GM23338 (cell line): ENCODE measurements at regions not wholly inside any gene's neighbourhood (a gene's known extent, or its start where the extent isn't known, plus 50 kb on each side); places are given as distances from the start of the nearest gene placed in this dataset.

Source experiments
- ATAC-seq: fragments of 200-7000 bp; cut with Tn5 transposase; 3 replicates; pipeline ENCODE4 v1.9.1; 2020
- DNase-seq: peaks from one replicate; pipeline ENCODE4 v3.0.0-alpha.2; 2015; ENCODE audit warnings: low spot score
- H2AFZ ChIP-seq: fragments of 200-600 bp; sonication (generic); 2 replicates; pipeline ENCODE4 v1.8.0; 2016; ENCODE audit warnings: antibody characterized with exemption, mild to moderate bottlenecking, moderate library complexity
- H3F3A ChIP-seq: fragments of 200-600 bp; sonication (generic); replicated peaks from 2 replicates; pipeline ENCODE4 v1.8.0; 2017; ENCODE audit warnings: antibody characterized with exemption, mixed run types, low read depth
- H3K27ac ChIP-seq: fragments of 200-600 bp; sonication (generic); 2 replicates; pipeline ENCODE4 v1.6.1; 2016; ENCODE audit warnings: low read depth
- H3K27me3 ChIP-seq: fragments of 200-600 bp; sonication (generic); 2 replicates; pipeline ENCODE4 v1.8.0; 2016; ENCODE audit warnings: mild to moderate bottlenecking, mixed run types, moderate library complexity; ENCODE audit not compliant: insufficient read depth
- H3K36me3 ChIP-seq: fragments of 200-600 bp; sonication (generic); 2 replicates; pipeline ENCODE4 v1.8.0; 2016; ENCODE audit warnings: mild to moderate bottlenecking; ENCODE audit not compliant: insufficient read depth
- H3K4me1 ChIP-seq: fragments of 200-600 bp; sonication (generic); 2 replicates; pipeline ENCODE4 v1.8.0; 2016; ENCODE audit warnings: mild to moderate bottlenecking, moderate library complexity; ENCODE audit not compliant: insufficient read depth
- H3K4me2 ChIP-seq: fragments of 200-600 bp; sonication (generic); 2 replicates; pipeline ENCODE4 v1.7.1; 2017; ENCODE audit warnings: mixed run types
- H3K4me3 ChIP-seq: fragments of 200-600 bp; sonication (generic); 2 replicates; pipeline ENCODE4 v1.6.1; 2016; ENCODE audit warnings: mixed run types
- H3K79me2 ChIP-seq: fragments of 200-600 bp; sonication (generic); replicated peaks from 2 replicates; pipeline ENCODE4 v1.8.0; 2017; ENCODE audit warnings: mild to moderate bottlenecking; ENCODE audit not compliant: insufficient read depth
- H3K9me2 ChIP-seq: fragments of 200-600 bp; sonication (generic); 2 replicates; pipeline ENCODE4 v1.8.0; 2017; ENCODE audit not compliant: insufficient read depth
- H4K20me1 ChIP-seq: fragments of 200-600 bp; sonication (generic); replicated peaks from 2 replicates; pipeline ENCODE4 v1.8.0; 2017; ENCODE audit warnings: mild to moderate bottlenecking; ENCODE audit not compliant: insufficient read depth
- H3K27ac Mint-ChIP-seq: 2 replicates; pipeline ENCODE4 v1.8.0; 2020; ENCODE audit warnings: inconsistent platforms, mild to moderate bottlenecking, moderate library complexity, mixed read lengths
- H3K27me3 Mint-ChIP-seq: 3 replicates; pipeline ENCODE4 v1.8.0; 2022; ENCODE audit warnings: low read depth, mild to moderate bottlenecking, moderate library complexity, mixed read lengths, inconsistent platforms; ENCODE audit not compliant: insufficient read depth, poor library complexity
- H3K36me3 Mint-ChIP-seq: 3 replicates; pipeline ENCODE4 v1.8.0; 2021; ENCODE audit warnings: low read depth, mild to moderate bottlenecking, inconsistent platforms, moderate library complexity, mixed read lengths
- H3K4me1 Mint-ChIP-seq: 3 replicates; pipeline ENCODE4 v1.8.0; 2020; ENCODE audit warnings: mild to moderate bottlenecking, inconsistent platforms, mixed read lengths
- H3K4me3 Mint-ChIP-seq: 3 replicates; pipeline ENCODE4 v1.8.0; 2021; ENCODE audit warnings: moderate library complexity, mild to moderate bottlenecking, inconsistent platforms, mixed read lengths
- H3K9me3 Mint-ChIP-seq: 3 replicates; pipeline ENCODE4 v1.8.0; 2020; ENCODE audit warnings: moderate library complexity, mild to moderate bottlenecking, inconsistent platforms, mixed read lengths
- CREB1 ChIP-seq: fragments of 250-450 bp; sonication (Bioruptor Pico); IDR thresholded peaks from 2 replicates; pipeline ENCODE4 v1.5.0; 2020; ENCODE audit warnings: low read depth, mild to moderate bottlenecking, moderate library complexity
- EZH2 ChIP-seq: fragments of 200-600 bp; sonication (generic); IDR thresholded peaks from one replicate; pipeline ENCODE4 v1.8.0; 2017; ENCODE audit warnings: antibody characterized with exemption, mild to moderate bottlenecking, low read depth; ENCODE audit not compliant: unreplicated experiment
- JUNB ChIP-seq: IDR thresholded peaks from one replicate; pipeline ENCODE4 v1.6.1; 2016; ENCODE audit warnings: antibody characterized with exemption; ENCODE audit not compliant: unreplicated experiment
- NANOG ChIP-seq: IDR thresholded peaks from 2 replicates; pipeline ENCODE4 v1.6.1; 2016; ENCODE audit warnings: antibody characterized with exemption, borderline replicate concordance
- ZNF114 ChIP-seq: fragments of 250-450 bp; sonication (Bioruptor Pico); IDR thresholded peaks from 2 replicates; pipeline ENCODE4 v1.5.0; 2020; ENCODE audit warnings: mild to moderate bottlenecking, moderate library complexity
- ZNF331 ChIP-seq: fragments of 250-450 bp; sonication (Bioruptor Pico); IDR thresholded peaks from 2 replicates; pipeline ENCODE4 v1.5.0; 2020; ENCODE audit warnings: low read depth, mild to moderate bottlenecking, moderate library complexity
- TF ChIP-seq, protein P1 (sequence below): IDR thresholded peaks from 2 replicates; pipeline ENCODE4 v1.6.1; 2016; ENCODE audit warnings: antibody characterized with exemption
- TF ChIP-seq, protein P2 (sequence below): fragments of 250-450 bp; sonication (Bioruptor Pico); IDR thresholded peaks from 2 replicates; pipeline ENCODE4 v1.5.0; 2020; ENCODE audit warnings: mild to moderate bottlenecking, moderate library complexity

DNA sequence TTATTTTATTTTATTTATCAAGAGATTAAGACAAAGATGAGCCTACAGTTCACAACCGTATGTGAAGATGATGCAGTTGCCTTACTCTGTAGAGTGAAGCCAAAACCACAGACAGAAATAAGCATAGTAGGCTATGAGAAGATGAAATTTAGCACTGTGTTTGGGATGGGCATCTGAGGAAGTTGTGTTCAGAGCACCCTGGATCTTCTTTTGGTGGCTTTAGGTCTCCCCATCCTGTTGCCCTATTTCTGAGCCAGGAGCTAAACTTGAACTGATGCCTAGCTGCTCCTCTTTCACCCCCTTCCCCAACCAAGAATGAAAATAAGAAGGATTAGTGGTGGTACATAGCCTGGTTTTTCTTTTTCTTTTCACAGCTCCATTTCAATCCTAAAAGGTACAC, 328.1 kb upstream of the TBL1XR1 start:
- Histone ChIP-seq H3F3A (no peaks in the 10 kb centered on the region), H3K36me3 (no peaks in the 10 kb centered on the region), H3K9me2 (no peaks in the 10 kb centered on the region), H3K4me1 (peaks cover 8% of the 10 kb centered on the region), H3K4me3 (no peak overlapping the region), H3K27ac (no peak overlapping the region), H3K4me2 (no peak overlapping the region), H2AFZ (no peak overlapping the region), H3K79me2 (no peaks in the 10 kb centered on the region), H3K27me3 (no peaks in the 10 kb centered on the region), H4K20me1 (no peaks in the 10 kb centered on the region)
- Mint-ChIP-seq H3K36me3 (no peaks in the 10 kb centered on the region), H3K4me3 (no peak overlapping the region), H3K27ac (no peak overlapping the region), H3K27me3 (no peaks in the 10 kb centered on the region), H3K9me3 (no peaks in the 10 kb centered on the region; the same call in 2 of the 3 replicates), H3K4me1 (peaks cover 14% of the 10 kb centered on the region; the same call in 2 of the 3 replicates)
- DNase-seq (no peak), ATAC-seq (no peak)
- TF ChIP-seq, protein P1, sequence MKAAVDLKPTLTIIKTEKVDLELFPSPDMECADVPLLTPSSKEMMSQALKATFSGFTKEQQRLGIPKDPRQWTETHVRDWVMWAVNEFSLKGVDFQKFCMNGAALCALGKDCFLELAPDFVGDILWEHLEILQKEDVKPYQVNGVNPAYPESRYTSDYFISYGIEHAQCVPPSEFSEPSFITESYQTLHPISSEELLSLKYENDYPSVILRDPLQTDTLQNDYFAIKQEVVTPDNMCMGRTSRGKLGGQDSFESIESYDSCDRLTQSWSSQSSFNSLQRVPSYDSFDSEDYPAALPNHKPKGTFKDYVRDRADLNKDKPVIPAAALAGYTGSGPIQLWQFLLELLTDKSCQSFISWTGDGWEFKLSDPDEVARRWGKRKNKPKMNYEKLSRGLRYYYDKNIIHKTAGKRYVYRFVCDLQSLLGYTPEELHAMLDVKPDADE, result no peak
- TF ChIP-seq EZH2 (no peak), NANOG (no peak), JUNB (no peak), ZNF331 (no peak), CREB1 (CRISPR knock-in tag) (no peak), ZNF114 (CRISPR knock-in tag) (no peak)
- TF ChIP-seq, protein P2, sequence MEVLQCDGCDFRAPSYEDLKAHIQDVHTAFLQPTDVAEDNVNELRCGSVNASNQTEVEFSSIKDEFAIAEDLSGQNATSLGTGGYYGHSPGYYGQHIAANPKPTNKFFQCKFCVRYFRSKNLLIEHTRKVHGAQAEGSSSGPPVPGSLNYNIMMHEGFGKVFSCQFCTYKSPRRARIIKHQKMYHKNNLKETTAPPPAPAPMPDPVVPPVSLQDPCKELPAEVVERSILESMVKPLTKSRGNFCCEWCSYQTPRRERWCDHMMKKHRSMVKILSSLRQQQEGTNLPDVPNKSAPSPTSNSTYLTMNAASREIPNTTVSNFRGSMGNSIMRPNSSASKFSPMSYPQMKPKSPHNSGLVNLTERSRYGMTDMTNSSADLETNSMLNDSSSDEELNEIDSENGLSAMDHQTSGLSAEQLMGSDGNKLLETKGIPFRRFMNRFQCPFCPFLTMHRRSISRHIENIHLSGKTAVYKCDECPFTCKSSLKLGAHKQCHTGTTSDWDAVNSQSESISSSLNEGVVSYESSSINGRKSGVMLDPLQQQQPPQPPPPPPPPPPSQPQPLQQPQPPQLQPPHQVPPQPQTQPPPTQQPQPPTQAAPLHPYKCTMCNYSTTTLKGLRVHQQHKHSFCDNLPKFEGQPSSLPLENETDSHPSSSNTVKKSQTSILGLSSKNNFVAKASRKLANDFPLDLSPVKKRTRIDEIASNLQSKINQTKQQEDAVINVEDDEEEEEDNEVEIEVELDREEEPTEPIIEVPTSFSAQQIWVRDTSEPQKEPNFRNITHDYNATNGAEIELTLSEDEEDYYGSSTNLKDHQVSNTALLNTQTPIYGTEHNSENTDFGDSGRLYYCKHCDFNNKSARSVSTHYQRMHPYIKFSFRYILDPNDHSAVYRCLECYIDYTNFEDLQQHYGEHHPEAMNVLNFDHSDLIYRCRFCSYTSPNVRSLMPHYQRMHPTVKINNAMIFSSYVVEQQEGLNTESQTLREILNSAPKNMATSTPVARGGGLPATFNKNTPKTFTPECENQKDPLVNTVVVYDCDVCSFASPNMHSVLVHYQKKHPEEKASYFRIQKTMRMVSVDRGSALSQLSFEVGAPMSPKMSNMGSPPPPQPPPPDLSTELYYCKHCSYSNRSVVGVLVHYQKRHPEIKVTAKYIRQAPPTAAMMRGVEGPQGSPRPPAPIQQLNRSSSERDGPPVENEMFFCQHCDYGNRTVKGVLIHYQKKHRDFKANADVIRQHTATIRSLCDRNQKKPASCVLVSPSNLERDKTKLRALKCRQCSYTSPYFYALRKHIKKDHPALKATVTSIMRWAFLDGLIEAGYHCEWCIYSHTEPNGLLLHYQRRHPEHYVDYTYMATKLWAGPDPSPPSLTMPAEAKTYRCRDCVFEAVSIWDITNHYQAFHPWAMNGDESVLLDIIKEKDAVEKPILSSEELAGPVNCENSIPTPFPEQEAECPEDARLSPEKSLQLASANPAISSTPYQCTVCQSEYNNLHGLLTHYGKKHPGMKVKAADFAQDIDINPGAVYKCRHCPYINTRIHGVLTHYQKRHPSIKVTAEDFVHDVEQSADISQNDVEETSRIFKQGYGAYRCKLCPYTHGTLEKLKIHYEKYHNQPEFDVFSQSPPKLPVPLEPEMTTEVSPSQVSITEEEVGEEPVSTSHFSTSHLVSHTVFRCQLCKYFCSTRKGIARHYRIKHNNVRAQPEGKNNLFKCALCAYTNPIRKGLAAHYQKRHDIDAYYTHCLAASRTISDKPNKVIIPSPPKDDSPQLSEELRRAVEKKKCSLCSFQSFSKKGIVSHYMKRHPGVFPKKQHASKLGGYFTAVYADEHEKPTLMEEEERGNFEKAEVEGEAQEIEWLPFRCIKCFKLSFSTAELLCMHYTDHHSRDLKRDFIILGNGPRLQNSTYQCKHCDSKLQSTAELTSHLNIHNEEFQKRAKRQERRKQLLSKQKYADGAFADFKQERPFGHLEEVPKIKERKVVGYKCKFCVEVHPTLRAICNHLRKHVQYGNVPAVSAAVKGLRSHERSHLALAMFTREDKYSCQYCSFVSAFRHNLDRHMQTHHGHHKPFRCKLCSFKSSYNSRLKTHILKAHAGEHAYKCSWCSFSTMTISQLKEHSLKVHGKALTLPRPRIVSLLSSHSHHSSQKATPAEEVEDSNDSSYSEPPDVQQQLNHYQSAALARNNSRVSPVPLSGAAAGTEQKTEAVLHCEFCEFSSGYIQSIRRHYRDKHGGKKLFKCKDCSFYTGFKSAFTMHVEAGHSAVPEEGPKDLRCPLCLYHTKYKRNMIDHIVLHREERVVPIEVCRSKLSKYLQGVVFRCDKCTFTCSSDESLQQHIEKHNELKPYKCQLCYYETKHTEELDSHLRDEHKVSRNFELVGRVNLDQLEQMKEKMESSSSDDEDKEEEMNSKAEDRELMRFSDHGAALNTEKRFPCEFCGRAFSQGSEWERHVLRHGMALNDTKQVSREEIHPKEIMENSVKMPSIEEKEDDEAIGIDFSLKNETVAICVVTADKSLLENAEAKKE, result no peak
